ENCODE measurements at regions not wholly inside any gene's neighbourhood (a gene's known extent, or its start where the extent isn't known, plus 50 kb on each side); places are given as distances from the start of the nearest gene placed in this dataset.

DNA sequence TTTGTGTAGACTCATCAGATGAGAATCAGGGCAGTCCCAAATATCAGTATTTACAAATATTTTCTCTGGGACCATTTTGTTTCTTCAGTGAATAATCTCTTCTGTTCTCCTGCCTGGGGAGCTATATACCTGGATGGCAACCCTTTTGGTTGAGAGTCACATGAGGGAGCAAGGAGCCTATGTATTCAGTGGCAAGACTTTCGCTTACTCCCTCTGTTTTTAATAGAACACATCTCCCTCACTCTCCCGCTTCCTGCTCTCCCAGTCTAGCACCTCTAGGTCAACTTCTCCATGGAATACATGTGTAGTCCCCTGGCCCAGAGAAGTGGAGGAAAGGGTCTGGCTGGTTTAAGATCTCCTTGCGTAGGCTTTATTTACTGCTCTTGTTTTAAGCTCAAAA lies 600.3 kb downstream of the CCDC85A start:
- TF ChIP-seq POLR2A (IDR thresholded peaks at IDR 0.05), result no peak
- TF ChIP-seq, protein P1, sequence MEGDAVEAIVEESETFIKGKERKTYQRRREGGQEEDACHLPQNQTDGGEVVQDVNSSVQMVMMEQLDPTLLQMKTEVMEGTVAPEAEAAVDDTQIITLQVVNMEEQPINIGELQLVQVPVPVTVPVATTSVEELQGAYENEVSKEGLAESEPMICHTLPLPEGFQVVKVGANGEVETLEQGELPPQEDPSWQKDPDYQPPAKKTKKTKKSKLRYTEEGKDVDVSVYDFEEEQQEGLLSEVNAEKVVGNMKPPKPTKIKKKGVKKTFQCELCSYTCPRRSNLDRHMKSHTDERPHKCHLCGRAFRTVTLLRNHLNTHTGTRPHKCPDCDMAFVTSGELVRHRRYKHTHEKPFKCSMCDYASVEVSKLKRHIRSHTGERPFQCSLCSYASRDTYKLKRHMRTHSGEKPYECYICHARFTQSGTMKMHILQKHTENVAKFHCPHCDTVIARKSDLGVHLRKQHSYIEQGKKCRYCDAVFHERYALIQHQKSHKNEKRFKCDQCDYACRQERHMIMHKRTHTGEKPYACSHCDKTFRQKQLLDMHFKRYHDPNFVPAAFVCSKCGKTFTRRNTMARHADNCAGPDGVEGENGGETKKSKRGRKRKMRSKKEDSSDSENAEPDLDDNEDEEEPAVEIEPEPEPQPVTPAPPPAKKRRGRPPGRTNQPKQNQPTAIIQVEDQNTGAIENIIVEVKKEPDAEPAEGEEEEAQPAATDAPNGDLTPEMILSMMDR (IDR thresholded peaks at IDR 0.05), result no peak
- TF ChIP-seq EP300 (IDR thresholded peaks at IDR 0.05), result no peak

Data from tibial nerve (tissue), 4 donors.